ENCODE measurements at regions not wholly inside any gene's neighbourhood (a gene's known extent, or its start where the extent isn't known, plus 50 kb on each side); places are given as distances from the start of the nearest gene placed in this dataset.

DNA sequence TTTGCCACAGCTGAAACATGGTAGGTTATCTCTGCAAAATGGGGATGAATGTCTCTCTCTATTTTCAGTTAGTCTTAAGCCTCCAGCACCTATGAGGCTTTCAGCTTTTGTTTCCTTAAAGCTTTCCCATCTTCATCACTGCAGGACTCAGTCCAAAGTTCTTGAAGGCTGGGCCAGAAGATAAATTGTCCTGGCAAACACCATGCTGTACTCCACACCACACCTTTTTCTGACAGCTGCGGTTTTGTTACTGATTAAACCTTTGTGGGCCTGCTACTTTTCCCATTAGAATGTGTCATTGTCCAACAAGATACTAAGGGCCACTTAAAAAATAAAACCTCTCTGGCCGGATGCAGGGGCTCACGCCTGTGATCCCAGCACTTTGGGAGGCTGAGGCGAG, 87.2 kb upstream of the A1CF start:
- H3K36me3 Mint-ChIP-seq = no peaks in the 10 kb centered on the region
- no peaks in the 10 kb centered on the region for H3K79me2 ChIP-seq (ENCODE audit: insufficient read depth, low read length)
- no peak overlapping the region for H3K27ac Mint-ChIP-seq
- H3K9me3 Mint-ChIP-seq = peaks cover 0 to 2% (median 0%) of the 10 kb centered on the region in 7 donors
- H3K27ac ChIP-seq (ENCODE audit: low read depth in 1 of 2, low read length in 2 of 2) = no peak overlapping the region
- peaks cover 0 to 2% (median 1%) of the 10 kb centered on the region in 3 donors for H3K27me3 Mint-ChIP-seq (ENCODE audit: low read depth in 3 of 3)
- no peak overlapping the region for H2AFZ ChIP-seq (ENCODE audit: insufficient read depth, low read depth, low read length, poor library complexity, severe bottlenecking)
- no peaks in the 10 kb centered on the region for H3K4me1 ChIP-seq (ENCODE audit: control insufficient read depth in 1 of 2, insufficient read depth in 2 of 2, low read length in 2 of 2)
- TF ChIP-seq, protein P1, sequence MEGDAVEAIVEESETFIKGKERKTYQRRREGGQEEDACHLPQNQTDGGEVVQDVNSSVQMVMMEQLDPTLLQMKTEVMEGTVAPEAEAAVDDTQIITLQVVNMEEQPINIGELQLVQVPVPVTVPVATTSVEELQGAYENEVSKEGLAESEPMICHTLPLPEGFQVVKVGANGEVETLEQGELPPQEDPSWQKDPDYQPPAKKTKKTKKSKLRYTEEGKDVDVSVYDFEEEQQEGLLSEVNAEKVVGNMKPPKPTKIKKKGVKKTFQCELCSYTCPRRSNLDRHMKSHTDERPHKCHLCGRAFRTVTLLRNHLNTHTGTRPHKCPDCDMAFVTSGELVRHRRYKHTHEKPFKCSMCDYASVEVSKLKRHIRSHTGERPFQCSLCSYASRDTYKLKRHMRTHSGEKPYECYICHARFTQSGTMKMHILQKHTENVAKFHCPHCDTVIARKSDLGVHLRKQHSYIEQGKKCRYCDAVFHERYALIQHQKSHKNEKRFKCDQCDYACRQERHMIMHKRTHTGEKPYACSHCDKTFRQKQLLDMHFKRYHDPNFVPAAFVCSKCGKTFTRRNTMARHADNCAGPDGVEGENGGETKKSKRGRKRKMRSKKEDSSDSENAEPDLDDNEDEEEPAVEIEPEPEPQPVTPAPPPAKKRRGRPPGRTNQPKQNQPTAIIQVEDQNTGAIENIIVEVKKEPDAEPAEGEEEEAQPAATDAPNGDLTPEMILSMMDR (IDR thresholded peaks at IDR 0.05) = no peak
- no peaks in the 10 kb centered on the region for H3K27me3 ChIP-seq (ENCODE audit: control insufficient read depth in 2 of 2, insufficient read depth in 2 of 2, low read length in 2 of 2)
- no peaks in the 10 kb centered on the region for H4K20me1 ChIP-seq (ENCODE audit: insufficient read depth, low read length)
- no peaks in the 10 kb centered on the region for H3K9me3 ChIP-seq (replicated peaks in 1 of 2; ENCODE audit: control insufficient read depth in 1 of 2, insufficient read depth in 1 of 2, low read length in 2 of 2)
- no peaks in the 10 kb centered on the region for H3K4me1 Mint-ChIP-seq
- 100% methylated on average over 4 of the region's 4 CpGs for WGBS (ENCODE audit: insufficient coverage)
- H3K4me3 ChIP-seq (replicated peaks in 1 of 3; ENCODE audit: low read depth in 2 of 3, low read length in 3 of 3) = no peak overlapping the region
- no peak for DNase-seq
- no peaks in the 10 kb centered on the region for H3K36me3 ChIP-seq (replicated peaks in 1 of 2; ENCODE audit: control insufficient read depth in 1 of 2, insufficient read depth in 2 of 2, low read length in 2 of 2)
- no peak overlapping the region for H3K4me3 Mint-ChIP-seq
- intact Hi-C loops (cut with micrococcal nuclease) = no loop called here
- H3K4me2 ChIP-seq (replicated peaks; ENCODE audit: extremely low read depth, low read length, poor library complexity, severe bottlenecking) = no peak overlapping the region
- H3K9ac ChIP-seq (ENCODE audit: insufficient read depth, low read length, poor library complexity, severe bottlenecking) = no peak overlapping the region

DNA sequence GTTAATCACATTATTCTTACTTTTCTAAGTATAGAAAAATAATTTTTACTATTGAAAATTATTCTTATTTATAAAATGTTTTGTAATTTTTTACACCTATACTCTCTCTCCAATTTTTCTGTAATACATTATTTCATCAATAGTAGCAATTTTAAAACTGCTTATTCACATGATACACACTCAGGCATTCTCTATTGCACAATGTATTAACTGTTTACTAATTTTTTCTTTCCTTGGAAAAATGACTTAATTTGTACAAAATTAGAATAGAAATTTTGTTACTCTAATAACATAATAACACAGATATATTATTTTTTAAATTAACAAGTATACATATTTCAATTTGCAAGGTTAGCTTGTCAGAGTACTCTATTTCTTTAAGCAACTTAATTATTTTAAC, 92.9 kb upstream of the PRKG1 start:
- H3K9me3 ChIP-seq (replicated peaks in 1 of 2; ENCODE audit: control insufficient read depth in 1 of 2, insufficient read depth in 1 of 2, low read length in 2 of 2) = no peaks in the 10 kb centered on the region
- H3K4me2 ChIP-seq (replicated peaks; ENCODE audit: extremely low read depth, low read length, poor library complexity, severe bottlenecking) = no peak overlapping the region
- no peaks in the 10 kb centered on the region for H3K79me2 ChIP-seq (ENCODE audit: insufficient read depth, low read length)
- intact Hi-C loops (cut with micrococcal nuclease) = no loop called here
- no peak overlapping the region for H2AFZ ChIP-seq (ENCODE audit: insufficient read depth, low read depth, low read length, poor library complexity, severe bottlenecking)
- no peak overlapping the region for H3K27ac ChIP-seq (ENCODE audit: low read depth in 1 of 2, low read length in 2 of 2)
- H3K4me3 Mint-ChIP-seq = no peak overlapping the region
- TF ChIP-seq, protein P1 (IDR thresholded peaks at IDR 0.05) = no peak
- no peak for DNase-seq
- H3K36me3 Mint-ChIP-seq = no peaks in the 10 kb centered on the region
- H4K20me1 ChIP-seq (ENCODE audit: insufficient read depth, low read length) = no peaks in the 10 kb centered on the region
- H3K4me3 ChIP-seq (replicated peaks in 1 of 3; ENCODE audit: low read depth in 2 of 3, low read length in 3 of 3) = no peak overlapping the region
- H3K4me1 Mint-ChIP-seq = no peaks in the 10 kb centered on the region
- H3K9me3 Mint-ChIP-seq = no peaks in the 10 kb centered on the region
- H3K27me3 Mint-ChIP-seq (ENCODE audit: low read depth in 3 of 3) = peaks cover 2 to 3% (median 2%) of the 10 kb centered on the region in 3 donors
- H3K27ac Mint-ChIP-seq = no peak overlapping the region
- H3K27me3 ChIP-seq (ENCODE audit: control insufficient read depth in 2 of 2, insufficient read depth in 2 of 2, low read length in 2 of 2) = no peaks in the 10 kb centered on the region
- H3K9ac ChIP-seq (ENCODE audit: insufficient read depth, low read length, poor library complexity, severe bottlenecking) = no peak overlapping the region
- no peaks in the 10 kb centered on the region for H3K36me3 ChIP-seq (replicated peaks in 1 of 2; ENCODE audit: control insufficient read depth in 1 of 2, insufficient read depth in 2 of 2, low read length in 2 of 2)
- H3K4me1 ChIP-seq (ENCODE audit: control insufficient read depth in 1 of 2, insufficient read depth in 2 of 2, low read length in 2 of 2) = no peaks in the 10 kb centered on the region

Measured in CD14-positive monocyte (primary cell).